Peyer's patch (tissue), 4 donors: ENCODE measurements at regions not wholly inside any gene's neighbourhood (a gene's known extent, or its start where the extent isn't known, plus 50 kb on each side); places are given as distances from the start of the nearest gene placed in this dataset.

Experiments used
- CTCF ChIP-seq, 6 experiments: fragments of 450-650 bp in 4 of 6; fragments of 200-600 bp in 2 of 6; sonication (generic) in 1 of 6; IDR thresholded peaks; one replicate each; pipeline ENCODE4 v1.5.1; 2017 to 2019; ENCODE audit warnings: antibody characterized with exemption in 6 of 6, mild to moderate bottlenecking in 3 of 6, moderate library complexity in 1 of 6
- POLR2A ChIP-seq, 2 donors: fragments of 450-650 bp; IDR thresholded peaks; one replicate each; pipeline ENCODE4 v1.5.1; 2017; ENCODE audit warnings: antibody characterized with exemption in 2 of 2, mild to moderate bottlenecking in 2 of 2, moderate library complexity in 2 of 2

GRCh38 chr2:41079011-41079410 lies 627.1 kb upstream of the SLC8A1 start:
- TF ChIP-seq POLR2A (IDR thresholded peaks at IDR 0.05) (no peak), CTCF (IDR thresholded peaks at IDR 0.05) (no peak)
